GM21528 (cell line): ENCODE measurements at regions not wholly inside any gene's neighbourhood (a gene's known extent, or its start where the extent isn't known, plus 50 kb on each side); places are given as distances from the start of the nearest gene placed in this dataset.
"Not testable (repeated sequence)": the region's sequence is repeated elsewhere in the genome, so short reads cannot be mapped to it uniquely, and the experiment has no call there.

Experiments used
- ATAC-seq: cut with Tn5 transposase; IDR thresholded peaks from one replicate; pipeline ENCODE4 v1.9.1; 2021; ENCODE audit warnings: mild to moderate bottlenecking, moderate library complexity; ENCODE audit not compliant: unreplicated experiment, low FRiP score

DNA sequence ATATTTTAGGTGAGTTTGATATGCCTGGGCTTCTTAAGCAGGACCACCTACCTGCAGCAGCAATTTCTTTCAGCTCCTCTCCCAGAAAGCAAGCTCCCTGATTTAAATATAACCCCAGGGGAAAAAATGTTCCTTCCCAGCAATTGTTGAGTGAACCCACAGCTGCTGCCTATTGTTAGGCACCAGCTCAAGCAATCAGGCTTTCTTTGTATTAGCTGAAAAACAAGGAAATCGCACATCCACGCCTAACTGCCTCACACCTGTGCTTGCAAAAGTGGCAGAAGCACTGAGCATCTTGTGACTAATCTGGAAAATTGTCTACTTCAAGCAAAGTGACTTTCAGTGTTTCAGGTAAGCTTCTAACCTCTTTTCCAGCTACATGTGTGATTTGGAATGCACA is 432.2 kb downstream of the SMARCA1 start:
- no peak for ATAC-seq

DNA sequence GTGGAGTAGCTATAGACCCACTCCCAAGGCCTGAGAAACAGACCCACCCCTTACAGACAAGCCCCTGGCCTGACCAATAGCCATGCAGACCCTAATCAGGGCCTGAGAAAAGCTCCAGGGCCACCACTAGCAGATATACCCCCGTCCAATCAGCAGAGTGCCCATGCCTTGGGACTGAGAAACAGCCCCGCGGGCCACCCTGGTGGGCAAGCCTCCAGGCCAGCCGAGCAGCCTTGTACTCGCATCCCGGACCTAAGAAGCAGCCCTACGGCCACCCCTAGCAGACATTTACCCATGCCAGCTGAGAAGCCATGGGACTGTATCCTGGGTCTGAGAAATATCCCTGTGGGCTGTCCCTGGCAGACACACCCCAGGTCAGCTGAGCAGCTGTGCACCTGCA is 436.5 kb downstream of the SMARCA1 start:
- ATAC-seq = no peak

DNA sequence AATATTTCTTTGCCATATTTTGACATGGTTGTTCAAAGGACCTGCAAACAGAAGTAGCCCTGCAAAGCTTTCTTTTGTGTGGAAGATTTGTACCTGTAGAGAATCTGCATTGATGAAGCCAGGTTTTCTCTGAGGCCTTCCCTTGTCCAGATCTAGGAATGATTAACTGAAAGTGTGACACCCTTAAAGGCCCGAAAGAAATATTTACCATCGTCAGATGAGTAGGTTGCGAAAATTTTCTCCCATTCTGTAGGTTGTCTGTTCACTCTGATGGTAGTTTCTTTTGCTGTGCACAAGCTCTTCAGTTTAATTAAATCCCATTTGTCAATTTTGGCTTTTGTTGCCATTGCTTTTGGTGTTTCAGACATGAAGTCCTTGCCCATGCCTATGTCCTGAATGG is 439.0 kb downstream of the SMARCA1 start:
- ATAC-seq = not testable (repeated sequence)

DNA sequence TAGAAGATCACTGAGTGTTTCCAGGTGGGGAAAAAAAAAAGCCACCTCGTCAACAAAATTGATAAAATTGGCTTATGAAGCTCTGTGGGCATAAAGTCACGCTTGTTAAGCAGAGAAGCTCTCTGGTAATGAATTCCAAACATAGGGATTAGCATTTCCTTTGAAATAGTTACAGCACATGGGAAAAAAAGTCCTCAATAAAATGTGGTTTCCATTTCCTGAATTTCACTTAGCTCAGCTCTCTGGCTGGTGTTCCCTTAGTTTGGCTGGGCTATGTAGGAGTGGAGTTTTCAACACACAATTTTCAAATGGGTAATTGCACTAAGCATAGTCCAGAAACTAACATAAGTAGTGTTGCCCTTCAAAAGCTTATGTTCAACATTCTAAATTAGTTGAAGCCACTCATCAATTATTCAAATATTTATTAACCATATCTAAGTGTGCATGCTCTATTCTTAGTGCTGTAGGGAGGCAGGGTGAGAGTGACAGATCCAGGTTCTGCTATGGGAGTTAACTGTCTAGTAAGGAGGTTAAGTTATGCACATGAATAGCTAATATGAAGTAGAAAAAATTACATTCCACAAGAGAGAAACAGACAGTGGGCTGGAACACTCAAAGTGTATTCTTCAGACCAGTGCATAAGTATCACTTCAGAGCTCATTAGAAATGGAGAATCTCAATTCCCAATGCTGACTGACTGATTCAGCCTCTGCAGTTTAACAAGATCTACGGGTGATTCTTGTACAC is 445.7 kb downstream of the SMARCA1 start:
- no peak for ATAC-seq

DNA sequence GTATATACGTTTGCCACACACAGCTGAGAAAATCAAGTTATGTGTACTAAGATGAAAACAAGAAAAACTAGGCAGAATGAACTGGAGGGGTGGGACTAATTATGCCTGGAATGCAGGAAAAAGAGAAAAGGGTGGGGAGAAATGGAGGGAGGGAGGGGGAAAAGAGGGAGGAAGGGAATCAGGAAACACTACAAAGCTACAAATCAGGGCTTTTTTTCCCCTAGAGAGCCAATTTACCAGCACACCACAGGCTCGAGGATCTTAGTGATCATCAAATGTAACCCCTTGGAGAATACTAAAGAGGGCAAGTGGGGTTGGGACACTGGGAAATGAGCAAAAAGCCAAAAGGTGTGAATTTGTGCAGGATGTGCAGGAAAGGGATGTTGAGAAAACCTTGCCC is 451.9 kb downstream of the SMARCA1 start:
- no peak for ATAC-seq

DNA sequence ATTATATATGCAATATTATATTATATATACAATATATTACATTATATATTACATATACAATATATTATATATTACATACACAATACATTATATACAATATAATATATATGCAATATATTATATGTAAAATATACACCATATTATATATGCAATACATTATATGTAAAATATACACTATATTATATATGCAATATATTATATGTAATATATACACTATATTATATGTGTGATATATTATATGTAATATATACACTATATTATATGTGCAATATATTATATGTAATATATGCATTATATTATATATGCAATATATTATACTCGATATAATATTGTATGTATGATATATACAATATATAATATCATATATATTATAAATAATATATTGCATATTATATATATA is 457.4 kb downstream of the SMARCA1 start:
- no peak for ATAC-seq

DNA sequence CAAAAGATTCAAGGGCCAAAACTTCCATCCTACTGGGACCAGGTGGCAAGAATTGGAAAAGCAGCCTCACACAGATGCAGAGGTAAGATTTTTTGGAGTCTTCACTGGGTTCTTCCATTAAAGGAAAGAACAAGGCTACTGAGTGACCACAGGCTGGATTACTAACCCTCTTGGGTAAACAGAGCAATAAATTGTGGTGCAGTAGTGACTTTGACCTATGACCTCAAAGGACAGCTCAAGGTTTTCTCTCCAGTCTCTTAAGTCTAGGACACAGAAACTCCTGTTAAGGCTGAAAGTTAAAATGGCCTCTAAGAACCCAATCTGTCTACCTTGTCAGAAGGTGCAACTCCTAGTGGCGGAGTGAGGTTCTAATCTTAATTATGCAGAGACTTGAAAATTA is 464.9 kb downstream of the SMARCA1 start:
- no peak for ATAC-seq

DNA sequence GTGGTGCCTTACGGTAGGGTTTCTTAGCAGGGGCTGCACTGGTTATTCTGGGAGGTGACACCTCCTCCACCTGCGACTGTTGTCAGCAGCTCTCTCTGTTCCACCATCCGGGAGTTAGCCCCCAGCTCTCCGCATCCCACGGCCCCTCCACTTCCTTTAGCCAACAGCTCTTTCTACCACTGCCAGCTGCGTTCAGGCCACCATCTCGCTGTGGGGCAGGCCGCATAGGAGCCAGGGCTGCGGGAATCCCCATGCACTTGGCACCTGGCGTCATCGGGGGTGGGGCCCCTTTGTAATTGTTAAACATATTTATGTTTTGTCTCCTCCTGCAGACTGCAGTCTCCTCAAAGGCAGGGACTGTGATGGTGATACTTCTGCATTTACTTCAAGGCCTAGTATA is 480.2 kb downstream of the SMARCA1 start:
- ATAC-seq = no peak

DNA sequence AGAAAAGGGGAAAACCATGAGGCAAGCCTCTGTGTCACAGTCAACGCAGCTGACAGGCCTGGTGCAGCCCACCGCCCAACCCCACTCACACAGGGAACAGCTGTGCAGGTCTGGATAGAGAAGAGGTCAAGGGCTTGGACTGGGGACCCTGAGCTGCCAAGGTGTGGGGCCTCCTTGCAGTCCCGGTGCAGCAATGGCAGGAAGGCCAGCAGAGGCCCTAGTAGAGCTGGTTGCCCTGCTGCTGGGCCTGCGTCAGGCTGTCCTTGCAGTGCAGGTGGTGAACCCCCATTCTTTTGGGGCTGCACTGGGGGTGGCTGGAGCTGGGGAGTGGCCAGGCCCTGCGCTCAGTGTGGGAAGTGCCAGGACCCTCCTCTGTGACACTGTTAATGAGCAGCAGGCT is 482.0 kb downstream of the SMARCA1 start:
- ATAC-seq = no peak

DNA sequence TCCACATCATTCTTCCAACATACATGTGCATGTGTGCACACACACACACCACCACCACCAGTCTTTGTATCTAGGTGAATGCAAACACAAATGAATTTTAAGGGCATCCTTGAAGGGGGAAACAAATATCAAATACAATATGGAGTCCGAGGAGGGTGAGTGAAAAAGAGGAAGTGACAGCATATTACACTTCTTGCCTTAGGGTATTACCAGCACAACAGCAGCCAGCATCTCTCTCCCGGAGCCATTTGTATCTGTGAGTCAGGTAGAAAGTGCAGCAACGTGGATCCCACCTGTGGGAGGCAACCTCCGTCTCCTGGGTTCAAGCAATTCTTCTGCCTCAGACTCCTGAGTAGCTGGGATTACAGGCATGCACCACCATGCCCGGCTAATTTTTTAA is 483.2 kb downstream of the SMARCA1 start:
- no peak for ATAC-seq

DNA sequence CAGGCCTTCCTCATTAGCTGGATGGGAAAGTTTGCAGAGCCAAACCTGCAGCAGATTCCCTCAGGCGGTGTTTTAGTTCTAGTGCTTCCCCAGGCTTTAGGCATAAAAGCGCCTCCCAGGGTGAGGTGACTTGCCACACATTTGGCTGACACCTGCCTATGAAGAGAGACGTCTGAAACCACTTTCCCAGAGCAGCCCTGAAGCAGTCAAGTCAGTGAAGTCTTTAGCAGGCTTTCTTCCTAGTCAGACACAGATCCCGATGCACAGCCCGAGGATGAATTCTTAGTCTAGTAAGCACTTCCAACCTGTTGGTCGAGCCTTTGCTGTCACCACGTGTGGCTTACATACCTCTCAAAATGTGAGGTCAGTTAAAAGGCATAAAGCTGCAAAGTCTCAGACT is 484.1 kb downstream of the SMARCA1 start:
- ATAC-seq = no peak

DNA sequence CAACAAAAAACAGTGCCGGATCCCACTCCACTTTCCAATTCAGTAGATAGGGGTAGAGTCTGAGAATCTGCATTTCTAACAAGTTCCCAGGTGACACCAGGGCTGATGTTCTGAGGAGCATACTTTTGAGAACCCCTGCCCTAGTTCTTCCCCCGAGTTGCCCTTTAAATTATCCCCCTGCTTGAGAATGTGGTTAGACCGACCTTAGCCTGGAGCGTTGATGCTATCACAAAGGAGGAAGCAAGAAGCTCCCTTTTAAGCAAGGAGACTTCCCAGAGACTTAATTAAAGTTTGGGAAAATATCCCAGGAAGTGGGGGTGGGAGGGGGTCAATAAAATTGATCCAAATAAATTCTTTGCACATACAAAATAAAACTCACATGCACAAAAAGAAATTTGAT is 485.9 kb downstream of the SMARCA1 start:
- ATAC-seq = no peak

DNA sequence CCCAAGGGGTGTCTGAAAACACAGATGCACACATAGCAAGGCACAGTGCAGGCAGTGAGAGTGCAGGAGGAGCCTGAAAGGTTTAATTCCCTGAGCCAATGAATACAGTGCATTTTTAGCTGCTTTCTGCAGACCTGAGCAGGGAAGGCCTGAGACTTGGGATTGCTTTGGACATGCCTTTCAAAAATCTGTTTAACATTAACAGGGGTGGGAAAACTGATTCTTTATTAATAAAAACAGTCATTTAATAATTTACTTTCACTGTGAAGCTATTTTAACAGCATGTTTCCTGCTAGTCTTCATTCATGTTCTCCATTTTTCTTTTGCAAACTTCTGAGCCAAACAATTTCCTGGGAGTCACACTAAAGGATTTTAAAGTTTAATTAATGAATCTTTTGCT is 488.1 kb downstream of the SMARCA1 start:
- no peak for ATAC-seq

DNA sequence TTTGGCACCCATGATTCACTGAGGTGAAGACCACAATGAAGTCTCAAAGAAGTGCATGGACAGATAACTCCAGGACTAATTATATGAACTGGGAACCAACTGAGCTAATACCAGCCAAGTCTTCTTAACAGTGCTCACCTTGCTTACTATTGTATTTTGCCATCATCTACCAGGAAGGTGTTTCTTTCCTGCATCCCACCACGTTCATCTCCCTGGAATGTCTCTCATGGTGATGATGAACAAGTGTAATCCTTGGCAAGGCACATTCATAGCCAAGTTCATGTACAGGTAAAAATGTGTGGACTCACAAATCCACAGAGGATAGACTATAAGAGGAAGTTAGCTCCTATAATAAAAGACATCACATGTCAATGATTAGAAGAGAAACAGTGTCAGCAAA is 489.1 kb downstream of the SMARCA1 start:
- no peak for ATAC-seq

DNA sequence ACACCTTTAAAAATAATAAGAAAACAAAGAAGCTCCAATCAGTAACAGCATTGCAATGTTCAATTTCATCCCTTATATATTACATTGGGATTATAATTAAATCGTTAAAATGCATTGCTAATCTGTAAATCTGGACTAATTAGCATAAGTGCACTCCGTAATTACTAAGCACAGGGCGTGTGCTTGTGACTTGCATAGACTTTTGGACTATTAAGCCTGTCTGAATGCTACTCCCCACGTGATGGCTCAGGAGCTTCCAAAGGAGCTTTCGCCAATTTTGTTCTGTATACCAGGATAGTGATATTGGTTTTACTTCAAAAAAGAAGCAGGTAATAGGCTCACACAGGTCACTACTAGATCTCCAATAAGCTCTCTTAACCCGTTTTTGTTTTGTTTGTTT is 497.1 kb downstream of the SMARCA1 start:
- ATAC-seq = no peak

DNA sequence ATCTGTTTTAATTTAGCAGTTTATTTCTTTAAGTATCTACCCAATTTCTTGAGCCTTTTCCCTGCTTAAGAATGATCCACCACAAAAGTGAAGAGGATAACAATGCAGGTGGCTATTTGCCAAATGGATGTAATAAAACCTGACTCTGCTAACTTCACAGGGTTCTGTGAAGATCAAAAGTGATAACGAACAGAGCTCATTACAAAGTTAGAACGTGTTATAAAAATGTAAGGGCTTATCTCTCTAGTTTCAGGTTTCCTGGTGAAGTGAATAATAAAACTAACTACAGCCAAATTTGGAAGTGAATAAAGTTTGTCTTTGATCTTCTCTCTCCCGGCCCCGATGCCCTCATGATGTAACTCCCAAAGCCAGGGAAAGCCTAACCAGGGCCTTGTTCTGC is 497.9 kb downstream of the SMARCA1 start:
- ATAC-seq = no peak

DNA sequence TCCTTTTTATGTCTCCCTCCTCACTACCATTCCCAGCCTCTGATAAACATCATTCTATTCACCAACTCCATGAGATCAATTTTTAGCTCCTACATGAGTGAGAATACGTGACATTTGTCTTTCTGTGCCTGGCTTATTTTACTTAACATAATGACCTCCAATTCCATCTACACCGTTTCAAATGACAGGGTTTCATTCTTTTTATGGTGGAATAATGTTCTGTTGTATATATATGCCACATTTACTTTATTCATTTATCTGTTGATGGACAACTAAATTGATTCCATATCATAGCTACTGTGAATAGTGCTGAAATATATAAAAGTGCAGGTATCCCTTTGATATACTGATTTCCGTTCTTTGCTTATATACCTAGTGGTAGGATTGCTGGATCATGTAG is 503.9 kb downstream of the SMARCA1 start:
- no peak for ATAC-seq

DNA sequence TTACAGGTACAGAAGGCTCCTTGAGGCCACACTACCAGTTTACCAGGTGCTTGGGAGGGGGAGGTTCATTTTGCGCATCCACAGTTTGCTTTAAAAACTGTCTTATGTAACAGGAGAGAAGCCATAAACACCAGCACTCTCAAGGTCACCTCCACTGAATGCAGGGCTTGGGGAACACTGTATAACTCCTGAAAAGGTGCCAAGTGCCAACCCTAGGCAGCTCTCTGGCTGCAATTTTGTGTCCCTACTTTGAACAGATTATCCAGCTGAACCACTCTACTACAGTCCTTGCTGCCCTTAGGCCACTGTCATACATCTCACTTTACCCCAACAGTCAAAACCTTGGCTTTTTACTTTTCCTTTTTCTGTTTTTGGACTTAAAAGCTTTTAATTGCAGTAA is 507.9 kb downstream of the SMARCA1 start:
- no peak for ATAC-seq

DNA sequence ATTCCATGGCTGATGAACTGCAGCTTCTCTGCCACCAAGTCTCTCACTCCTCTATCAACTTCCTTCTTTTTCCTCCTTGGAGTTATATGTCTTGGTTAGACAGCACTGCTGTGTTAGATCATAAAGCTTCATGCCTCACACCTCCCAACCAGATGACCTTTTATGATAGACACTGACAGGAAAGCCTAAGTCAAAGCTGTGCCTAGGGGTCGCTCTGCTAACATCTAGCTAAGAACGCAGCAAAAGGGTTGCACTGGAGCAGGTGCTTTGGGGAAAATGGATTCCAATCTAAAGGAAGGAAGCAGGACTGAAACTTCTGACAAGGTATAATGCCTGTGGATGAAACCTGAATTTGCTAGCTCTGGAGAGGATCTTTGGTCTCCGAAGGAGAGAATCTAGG is 509.7 kb downstream of the SMARCA1 start:
- no peak for ATAC-seq

DNA sequence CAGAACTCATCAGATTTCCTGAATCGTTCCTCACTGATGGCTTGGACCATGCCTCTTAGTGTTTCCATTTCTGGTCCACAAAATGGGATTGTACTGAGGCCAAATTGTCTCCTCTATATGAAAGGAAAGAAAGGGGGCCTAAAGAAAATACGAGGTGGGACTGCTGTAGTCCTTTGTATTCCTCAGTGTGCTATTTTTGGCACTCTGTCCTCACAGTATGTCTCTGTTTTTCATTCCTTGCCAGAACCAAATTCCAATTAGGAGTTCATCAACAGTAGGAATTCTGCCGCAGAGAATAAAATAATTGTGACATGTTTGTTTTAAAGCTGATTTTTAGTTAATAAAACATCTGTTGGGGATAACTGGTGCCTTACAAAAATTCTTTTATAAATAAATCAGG is 515.7 kb downstream of the SMARCA1 start:
- no peak for ATAC-seq

DNA sequence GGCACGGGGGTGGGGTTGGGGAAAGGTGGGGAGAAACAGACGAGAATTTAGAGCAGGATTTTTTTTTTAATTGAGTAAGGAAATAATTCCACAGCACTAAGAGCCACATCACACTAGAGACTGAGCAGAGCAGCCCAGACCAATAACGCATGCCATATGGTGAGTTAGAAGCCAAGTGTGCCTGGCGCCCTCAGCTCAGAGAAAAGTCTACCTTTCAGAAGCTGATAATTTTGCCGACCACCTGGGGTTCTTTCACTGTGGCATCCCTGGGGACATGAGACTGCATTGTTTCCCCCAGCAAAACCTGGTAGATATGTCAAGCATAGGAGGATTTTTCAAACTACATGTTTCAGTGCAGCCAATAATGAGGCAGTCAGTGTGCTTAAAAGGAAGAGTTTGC is 516.8 kb downstream of the SMARCA1 start:
- ATAC-seq = no peak

DNA sequence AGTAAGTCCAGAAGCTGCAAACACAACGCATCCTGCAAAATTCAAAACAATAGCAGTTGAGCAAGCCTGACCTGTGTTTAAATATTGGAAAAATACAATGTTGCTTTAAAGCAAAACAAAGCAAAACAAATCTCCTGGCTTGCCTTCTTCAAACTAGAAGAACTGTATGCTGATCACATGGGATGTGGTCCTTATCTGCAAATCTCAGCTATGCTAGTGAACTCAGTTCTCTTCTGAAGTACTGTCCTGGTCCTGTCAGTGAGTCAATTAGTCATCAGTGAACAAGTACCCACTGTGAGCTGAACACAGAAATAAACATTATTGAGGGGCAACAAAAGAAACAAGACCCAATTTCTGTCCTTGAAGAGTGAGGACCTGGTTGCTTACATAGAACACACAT is 522.5 kb downstream of the SMARCA1 start:
- no peak for ATAC-seq

DNA sequence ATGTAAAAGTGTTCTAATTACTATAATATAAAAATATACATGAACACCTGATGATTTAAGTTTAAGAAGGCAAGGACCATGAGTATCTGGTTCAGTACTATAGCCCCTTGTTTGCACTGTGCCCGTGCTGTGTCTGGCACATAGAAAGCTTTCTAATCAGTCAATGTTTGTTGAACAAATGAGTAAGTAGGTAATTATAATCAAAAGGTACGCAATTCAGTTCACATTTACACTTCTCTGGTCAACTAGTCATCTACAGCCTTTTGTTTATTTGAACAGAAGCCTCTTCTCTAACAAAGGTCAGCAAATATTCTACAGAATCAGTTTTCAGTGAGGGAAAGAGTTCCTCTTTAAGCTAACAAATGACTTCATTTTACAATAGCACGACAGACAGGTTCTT is 523.3 kb downstream of the SMARCA1 start:
- ATAC-seq = no peak
